GM18517 (cell line): ENCODE measurements at regions not wholly inside any gene's neighbourhood (a gene's known extent, or its start where the extent isn't known, plus 50 kb on each side); places are given as distances from the start of the nearest gene placed in this dataset.

Experiments
- ATAC-seq: cut with Tn5 transposase; IDR thresholded peaks from one replicate; pipeline ENCODE4 v1.9.1; 2021; ENCODE audit warnings: mild to moderate bottlenecking, moderate library complexity; ENCODE audit not compliant: unreplicated experiment

DNA sequence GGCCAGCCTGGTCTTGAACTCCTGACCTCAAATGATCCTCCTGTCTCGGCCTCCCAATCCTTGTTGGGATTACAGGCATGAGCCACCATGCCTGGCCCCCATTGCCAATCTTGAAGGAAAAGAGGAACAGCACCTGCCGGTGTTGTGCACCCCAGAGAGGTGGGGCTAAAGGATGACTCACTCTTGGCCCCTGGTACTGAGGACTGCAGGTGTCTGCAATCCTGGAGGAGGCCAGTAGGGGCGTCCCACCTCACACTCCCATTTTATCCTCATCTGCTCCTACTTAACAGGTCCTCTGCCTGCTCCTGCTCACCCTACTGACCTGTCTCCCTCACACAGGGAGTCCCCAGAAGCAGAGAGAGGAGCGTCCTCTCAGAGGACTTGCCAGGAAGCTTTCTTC, 390.4 kb downstream of the ARHGEF28 start:
- no peak for ATAC-seq

DNA sequence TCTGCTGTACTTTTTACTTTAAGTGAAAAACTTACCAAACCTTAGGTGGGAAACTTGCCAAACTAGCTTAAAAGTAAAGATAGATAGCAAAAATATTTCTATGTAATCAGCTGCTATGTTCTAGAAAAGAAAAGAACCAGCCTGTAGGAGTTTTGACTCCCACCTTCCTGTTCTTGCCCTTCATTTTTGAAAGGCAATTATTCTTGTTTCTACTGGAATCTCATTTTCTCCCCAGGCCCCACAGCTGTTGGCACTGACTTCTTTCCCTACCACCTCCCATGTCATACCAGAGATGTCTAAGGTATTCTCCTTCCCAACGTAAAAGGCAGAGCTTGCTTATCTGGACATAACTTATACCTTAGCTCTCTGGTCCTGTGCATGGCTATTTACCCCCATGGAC, 389.7 kb downstream of the ARHGEF28 start:
- ATAC-seq, result no peak

DNA sequence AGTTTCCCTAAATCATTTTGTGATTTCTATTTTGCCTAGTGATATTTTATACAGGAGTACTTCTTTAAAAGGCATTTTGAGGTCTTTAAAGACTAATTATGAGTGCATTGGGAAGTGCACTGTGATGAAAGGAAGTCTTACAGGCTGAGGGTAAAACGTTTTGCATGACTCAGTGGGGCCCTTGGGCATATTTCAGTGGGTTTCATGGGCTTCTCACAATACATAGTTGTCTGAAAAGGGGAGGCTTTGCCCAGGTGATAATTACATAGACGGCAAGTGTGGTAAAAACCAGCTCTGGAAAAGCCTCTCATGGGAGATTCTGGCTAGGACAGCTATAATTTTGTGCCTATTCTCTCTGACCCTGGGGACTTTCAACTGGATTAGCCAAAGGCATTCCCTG, 387.2 kb downstream of the ARHGEF28 start:
- ATAC-seq, result no peak

DNA sequence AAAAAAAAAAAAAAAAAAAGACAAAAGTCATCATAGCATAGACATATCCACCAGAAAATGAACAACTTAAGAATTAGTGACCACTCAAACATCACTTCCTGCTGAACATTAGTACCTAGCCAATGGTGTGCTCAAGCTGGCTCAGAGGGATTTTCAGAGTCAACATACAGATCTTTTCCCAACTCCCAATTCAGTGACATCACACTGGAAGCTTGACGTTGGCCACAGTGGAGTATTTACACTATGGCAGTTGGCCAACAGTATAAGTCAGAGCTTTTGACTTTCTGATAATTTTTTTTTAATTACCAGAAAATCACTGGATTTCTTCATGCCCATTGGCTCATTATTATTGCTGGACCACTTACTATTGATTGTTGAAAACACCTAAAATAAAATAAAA, 383.5 kb downstream of the ARHGEF28 start:
- no peak for ATAC-seq

DNA sequence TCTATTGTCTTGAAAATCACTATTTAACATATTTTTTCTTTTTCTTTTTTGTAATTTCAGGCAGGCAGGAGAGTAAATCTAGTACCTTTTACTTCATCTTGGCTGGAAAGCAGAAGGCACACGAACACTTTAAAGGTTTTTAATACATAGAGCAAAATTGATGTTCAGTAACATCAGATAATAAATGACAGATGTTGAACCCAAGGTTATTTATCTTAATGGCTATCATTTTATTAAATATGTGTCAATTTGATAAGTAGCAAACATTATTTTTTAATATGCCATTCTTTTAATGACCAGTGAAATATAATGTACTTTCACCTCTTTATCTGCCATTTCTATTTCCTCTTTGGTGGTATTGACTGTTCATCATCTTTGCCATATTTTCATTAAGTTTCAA, 381.2 kb downstream of the ARHGEF28 start:
- ATAC-seq, result no peak

DNA sequence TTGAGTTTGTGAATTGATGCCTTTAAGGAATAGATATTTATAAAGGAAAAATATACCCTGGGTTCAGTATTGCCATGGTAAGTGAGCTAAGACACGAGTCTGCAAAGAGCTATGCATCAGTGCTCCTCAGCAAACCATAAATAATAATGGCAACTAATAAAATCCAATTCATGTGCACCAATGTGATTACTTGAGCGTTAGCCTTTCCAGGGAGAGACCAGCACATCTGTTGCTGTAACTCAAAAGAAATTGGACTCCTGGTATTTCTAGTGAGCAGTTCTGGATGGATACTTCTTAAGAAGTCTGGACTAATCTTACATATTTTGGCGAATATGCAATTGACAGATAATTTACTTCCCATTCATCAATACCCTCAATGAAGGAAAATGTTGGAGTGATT, 373.3 kb downstream of the ARHGEF28 start:
- ATAC-seq, result no peak

DNA sequence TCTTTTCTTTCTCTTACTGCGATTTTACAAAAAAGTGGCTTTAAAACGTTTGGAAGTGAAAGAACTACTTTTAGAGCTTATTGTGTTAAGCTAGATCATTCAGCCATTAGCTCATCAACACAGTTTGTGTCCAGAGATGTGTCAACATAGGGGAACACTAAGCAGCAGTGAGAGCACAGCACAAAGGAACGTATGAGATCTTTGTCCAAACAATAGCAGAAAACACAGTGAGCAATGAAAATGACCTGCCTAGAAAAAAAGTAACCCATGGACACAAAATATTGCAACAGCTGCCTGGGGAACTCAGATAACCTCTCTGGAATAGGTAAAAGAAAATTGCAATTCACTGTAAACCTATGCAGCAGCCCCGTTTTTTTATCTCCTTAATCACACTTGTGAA, 372.5 kb downstream of the ARHGEF28 start:
- ATAC-seq, result no peak

DNA sequence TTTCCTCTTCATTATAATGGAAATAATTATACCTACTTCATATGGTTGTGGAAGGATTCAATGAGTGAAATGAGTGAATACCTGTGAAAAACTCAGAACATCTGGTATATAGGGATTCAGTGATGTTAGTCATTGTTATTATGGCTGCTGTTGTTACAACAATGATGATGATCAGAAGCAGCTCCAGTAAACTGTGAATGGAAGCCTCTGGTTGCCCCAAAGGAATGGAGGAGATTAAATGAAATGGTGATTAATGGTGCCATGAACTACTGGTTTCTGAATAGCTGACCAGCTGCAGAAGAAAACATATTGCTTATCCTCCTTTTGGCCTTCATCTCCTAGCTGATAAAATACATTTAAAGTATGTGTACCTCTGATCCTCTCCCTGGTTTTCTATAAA, 372.0 kb downstream of the ARHGEF28 start:
- ATAC-seq, result no peak

DNA sequence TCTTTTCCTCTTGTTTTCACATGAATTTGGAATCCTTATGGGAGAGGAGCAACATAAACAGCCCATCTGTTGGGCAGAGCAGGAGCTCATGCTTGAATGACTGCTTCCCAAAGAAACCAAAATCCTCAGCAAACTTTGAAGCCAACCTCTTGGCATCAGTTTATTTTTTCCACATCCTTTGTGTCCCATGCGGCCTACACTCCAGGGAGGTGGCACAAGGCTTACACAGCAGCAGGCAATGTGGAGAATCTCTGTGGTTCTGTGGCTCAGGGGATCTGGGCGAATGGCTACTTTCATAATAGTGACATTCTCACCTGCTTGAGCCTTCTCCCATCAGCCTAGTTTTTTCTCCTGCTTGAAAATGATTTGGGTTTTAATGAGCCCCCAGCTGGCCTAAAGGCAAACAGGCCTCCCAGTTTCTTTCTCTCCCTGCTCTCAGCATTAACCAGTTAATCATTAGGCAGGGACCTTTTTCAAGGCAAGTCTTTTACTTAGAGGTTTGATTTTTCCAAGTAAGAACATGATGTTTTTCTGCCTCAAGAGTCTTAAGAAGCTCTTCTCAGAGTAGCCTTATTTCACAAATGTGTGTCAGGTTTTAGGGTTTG, 370.3 kb downstream of the ARHGEF28 start:
- ATAC-seq, result no peak

DNA sequence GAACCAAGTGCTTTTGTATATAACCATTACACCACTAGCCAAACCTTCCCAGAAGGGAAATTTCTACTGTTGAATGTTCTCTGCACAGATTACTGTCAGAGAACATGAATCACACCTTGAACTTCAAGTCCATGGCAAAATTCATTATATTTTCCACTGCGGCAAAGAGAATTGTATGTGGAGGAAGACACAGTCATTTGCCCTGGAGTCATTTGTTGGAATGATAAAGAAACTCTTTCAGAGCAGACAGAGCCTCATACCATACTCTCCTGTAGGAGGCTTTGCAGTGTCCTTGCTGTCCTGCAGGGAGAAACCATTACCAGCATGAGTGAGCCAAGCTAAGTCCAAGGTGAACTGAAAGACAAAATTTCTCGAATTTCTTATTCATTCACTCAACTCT, 369.0 kb downstream of the ARHGEF28 start:
- ATAC-seq, result no peak
